22Rv1 (cell line): ENCODE measurements at regions not wholly inside any gene's neighbourhood (a gene's known extent, or its start where the extent isn't known, plus 50 kb on each side); places are given as distances from the start of the nearest gene placed in this dataset.

Experiments
- CTCF ChIP-seq: fragments of 450-650 bp; IDR thresholded peaks from 2 replicates; pipeline ENCODE4 v1.5.1; 2017; ENCODE audit warnings: mild to moderate bottlenecking
- ZFX ChIP-seq: fragments of 450-650 bp; IDR thresholded peaks from 2 replicates; pipeline ENCODE4 v1.6.1; 2017; ENCODE audit warnings: antibody characterized with exemption, borderline replicate concordance

DNA sequence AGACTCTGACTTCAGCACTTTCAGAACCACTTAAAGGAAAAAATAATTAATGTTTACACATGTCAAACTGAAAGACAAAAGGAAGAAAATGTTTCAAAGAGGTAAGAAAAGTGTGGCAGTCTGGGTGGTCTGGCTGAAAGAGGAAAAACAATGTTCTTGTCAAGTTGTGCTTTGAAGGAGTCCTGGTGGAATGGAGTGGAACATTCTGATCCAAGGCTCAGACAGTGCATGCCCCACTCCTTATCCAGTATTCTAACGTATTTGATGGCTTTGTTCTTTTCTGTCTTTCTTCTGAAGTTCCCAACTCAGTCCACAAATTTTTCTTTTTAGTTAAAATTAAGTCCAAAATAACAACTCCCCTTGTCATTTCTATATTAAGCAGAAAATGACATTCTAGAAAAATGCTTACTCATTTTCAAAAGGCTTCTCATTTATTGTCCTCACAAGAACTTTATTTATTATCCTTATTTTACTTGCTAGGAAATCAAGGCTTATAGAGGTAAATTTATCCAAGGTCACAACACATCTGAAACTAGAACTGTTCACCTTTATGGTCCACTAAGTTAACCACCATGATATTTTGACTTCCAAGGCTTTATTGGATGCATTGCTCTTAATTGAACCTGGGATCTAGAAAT is 121.7 kb upstream of the NAP1L1 start:
- TF ChIP-seq CTCF: no peak
- TF ChIP-seq ZFX: no peak
